NB4 (cell line): ENCODE measurements at regions not wholly inside any gene's neighbourhood (a gene's known extent, or its start where the extent isn't known, plus 50 kb on each side); places are given as distances from the start of the nearest gene placed in this dataset.

Experiments used
- CTCF ChIP-seq: IDR thresholded peaks from one replicate; pipeline ENCODE4 v1.5.1; 2012; ENCODE audit warnings: low read depth, low read length
- MAX ChIP-seq: IDR thresholded peaks from 2 replicates; pipeline ENCODE4 v1.6.1; 2011; ENCODE audit warnings: low read depth, low read length
- MYC ChIP-seq: IDR thresholded peaks from 2 replicates; pipeline ENCODE4 v1.6.1; 2011; ENCODE audit warnings: low read depth, low read length
- POLR2A ChIP-seq: IDR thresholded peaks from 2 replicates; pipeline ENCODE4 v1.6.1; 2011; ENCODE audit warnings: mild to moderate bottlenecking; ENCODE audit not compliant: insufficient read length; ENCODE audit errors: extremely low read depth

- TF ChIP-seq CTCF (no peak), POLR2A (no peak), MAX (no peak), MYC (no peak)
Measured at GRCh38 chr14:35964697-35965286, 138.7 kb downstream of the BRMS1L start.
